Sigmoid colon (tissue), 6 donors: ENCODE measurements at regions not wholly inside any gene's neighbourhood (a gene's known extent, or its start where the extent isn't known, plus 50 kb on each side); places are given as distances from the start of the nearest gene placed in this dataset.
"Not testable (repeated sequence)": the region's sequence is repeated elsewhere in the genome, so short reads cannot be mapped to it uniquely, and the experiment has no call there.

Source experiments
- DNase-seq: peaks from one replicate; pipeline ENCODE4 v3.0.0-alpha.2; 2019
- H3K27ac ChIP-seq, 4 donors: fragments of 200-600 bp; sonication (generic); one replicate each; pipeline ENCODE4 v1.5.1; 2016 to 2019; ENCODE audit warnings: mild to moderate bottlenecking in 1 of 4
- H3K27me3 ChIP-seq, 3 donors: fragments of 200-600 bp; sonication (generic); one replicate each; pipeline ENCODE4 v1.5.1; 2019; ENCODE audit warnings: mild to moderate bottlenecking in 1 of 3
- H3K36me3 ChIP-seq, 4 donors: fragments of 200-600 bp; sonication (generic); one replicate each; pipeline ENCODE4 v1.5.1; 2016 to 2019
- H3K4me1 ChIP-seq, 4 donors: fragments of 200-600 bp; sonication (generic); one replicate each; pipeline ENCODE4 v1.5.1; 2017 to 2019
- H3K4me3 ChIP-seq, 4 donors: fragments of 200-600 bp; sonication (generic); one replicate each; pipeline ENCODE4 v1.5.1; 2017 to 2019; ENCODE audit warnings: mild to moderate bottlenecking in 2 of 4, moderate library complexity in 1 of 4
- H3K9me3 ChIP-seq, 4 donors: fragments of 200-600 bp in 3 of 4; sonication (generic) in 3 of 4; one replicate each; pipeline versions ENCODE4 v1.5.1 to v1.6.1; 2013 to 2019
- CTCF ChIP-seq, 4 experiments: fragments of 450-650 bp in 3 of 4; fragments of 200-600 bp in 1 of 4; IDR thresholded peaks; one replicate each; pipeline ENCODE4 v1.5.1; 2016 to 2019; ENCODE audit warnings: antibody characterized with exemption in 4 of 4, mild to moderate bottlenecking in 3 of 4, moderate library complexity in 2 of 4
- EP300 ChIP-seq, 4 donors: sonication (generic); formaldehyde crosslinking; IDR thresholded peaks; one replicate each; pipeline ENCODE4 v1.6.1; 2017; ENCODE audit warnings: antibody characterized with exemption in 4 of 4
- POLR2A ChIP-seq, 2 donors: fragments of 450-650 bp; IDR thresholded peaks; one replicate each; pipeline ENCODE4 v1.6.1; 2016; ENCODE audit warnings: antibody characterized with exemption in 2 of 2, mild to moderate bottlenecking in 2 of 2, moderate library complexity in 2 of 2
- POLR2AphosphoS5 ChIP-seq, 4 donors: sonication (generic); formaldehyde crosslinking; IDR thresholded peaks; one replicate each; pipeline ENCODE4 v1.6.1; 2017; ENCODE audit warnings: antibody characterized with exemption in 4 of 4
- WGBS, 2 donors: extraction: QIAGEN DNeasy Blood & Tissue Kit; methylation state at CpG; one replicate each; pipeline ENCODE4 v1.1.7; 2013; 5-methylcytosine and 5-hydroxymethylcytosine counted together
- intact Hi-C: fragments of 100-400 bp; cut with DNase I; formaldehyde crosslinking; loops from one replicate; pipeline ENCODE4 v1.15.1; 2023
- donor health status: healthy with polysubstance abuse.
- donor health status: healthy.

GRCh38 chr10:130936851-130937250, 374.7 kb downstream of the TCERG1L start:
- Histone ChIP-seq H3K9me3 (no peaks in the 10 kb centered on the region), H3K36me3 (no peaks in the 10 kb centered on the region), H3K27me3 (no peaks in the 10 kb centered on the region), H3K27ac (no peak overlapping the region), H3K4me3 (no peak overlapping the region), H3K4me1 (peaks cover 0 to 43% (median 13%) of the 10 kb centered on the region in 4 donors)
- 19 to 43% methylated on average over 5 of the region's 5 CpGs for WGBS, 2 donors
- intact Hi-C loops = no loop called here
- TF ChIP-seq CTCF (IDR thresholded peaks at IDR 0.05) = no peak
- TF ChIP-seq EP300 (IDR thresholded peaks at IDR 0.05) = no peak
- TF ChIP-seq POLR2AphosphoS5 (IDR thresholded peaks at IDR 0.05) = no peak
- no peak for TF ChIP-seq POLR2A (IDR thresholded peaks at IDR 0.05)
- DNase-seq = no peak

- H3K9me3 ChIP-seq = no peaks in the 10 kb centered on the region
- 84 to 90% methylated on average over 11 of the region's 11 CpGs for WGBS, 2 donors
- H3K4me1 ChIP-seq = peaks cover 0 to 31% (median 7%) of the 10 kb centered on the region in 4 donors
- intact Hi-C loops = no loop called here
- H3K4me3 ChIP-seq = no peak overlapping the region
- no peaks in the 10 kb centered on the region for H3K36me3 ChIP-seq
- TF ChIP-seq POLR2AphosphoS5 (IDR thresholded peaks at IDR 0.05) (no peak), POLR2A (IDR thresholded peaks at IDR 0.05) (no peak), EP300 (IDR thresholded peaks at IDR 0.05) (no peak), CTCF (IDR thresholded peaks at IDR 0.05) (no peak)
- no peaks in the 10 kb centered on the region for H3K27me3 ChIP-seq
- DNase-seq = no peak
- no peak overlapping the region for H3K27ac ChIP-seq
Observed at GRCh38 chr10:130938051-130938450, 373.5 kb downstream of the TCERG1L start.

GRCh38 chr10:130938891-130939290, 372.6 kb downstream of the TCERG1L start:
- peaks cover 0 to 26% (median 6%) of the 10 kb centered on the region in 4 donors for H3K4me1 ChIP-seq
- H3K27me3 ChIP-seq, H3K4me3 ChIP-seq, H3K36me3 ChIP-seq, H3K27ac ChIP-seq, DNase-seq, H3K9me3 ChIP-seq, intact Hi-C loops: not testable (repeated sequence)
- WGBS, 2 donors = 89 to 93% methylated on average over 7 of the region's 7 CpGs

DNA sequence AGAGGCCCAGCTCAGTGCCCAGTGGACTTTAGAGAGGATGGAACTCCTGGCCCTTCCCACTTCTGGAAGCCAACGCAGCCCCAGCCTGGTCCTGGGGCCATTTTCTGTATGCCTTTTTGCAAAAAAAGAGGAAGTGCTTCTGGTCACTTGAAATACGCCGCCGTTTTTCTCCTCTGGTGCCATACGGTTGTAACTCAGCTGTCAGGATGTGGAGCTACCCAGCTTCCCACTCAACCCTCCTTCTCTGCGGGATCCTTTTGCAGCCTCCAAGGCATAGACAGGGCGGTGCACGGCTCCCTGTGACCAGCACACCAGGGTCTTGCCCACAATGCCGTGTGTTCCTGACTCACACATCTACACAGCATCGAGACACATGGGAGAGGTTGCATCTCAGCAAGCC, 369.6 kb downstream of the TCERG1L start:
- Histone ChIP-seq H3K4me3 (no peak overlapping the region), H3K9me3 (no peaks in the 10 kb centered on the region), H3K27me3 (no peaks in the 10 kb centered on the region), H3K4me1 (peaks cover 0 to 4% (median under 1%) of the 10 kb centered on the region in 4 donors), H3K27ac (no peak overlapping the region), H3K36me3 (no peaks in the 10 kb centered on the region)
- intact Hi-C loops = no loop called here
- no peak for DNase-seq
- TF ChIP-seq CTCF (IDR thresholded peaks at IDR 0.05) = no peak
- no peak for TF ChIP-seq EP300 (IDR thresholded peaks at IDR 0.05)
- TF ChIP-seq POLR2AphosphoS5 (IDR thresholded peaks at IDR 0.05) = no peak
- no peak for TF ChIP-seq POLR2A (IDR thresholded peaks at IDR 0.05)
- 64 to 81% methylated on average over 10 of the region's 10 CpGs for WGBS, 2 donors

DNA sequence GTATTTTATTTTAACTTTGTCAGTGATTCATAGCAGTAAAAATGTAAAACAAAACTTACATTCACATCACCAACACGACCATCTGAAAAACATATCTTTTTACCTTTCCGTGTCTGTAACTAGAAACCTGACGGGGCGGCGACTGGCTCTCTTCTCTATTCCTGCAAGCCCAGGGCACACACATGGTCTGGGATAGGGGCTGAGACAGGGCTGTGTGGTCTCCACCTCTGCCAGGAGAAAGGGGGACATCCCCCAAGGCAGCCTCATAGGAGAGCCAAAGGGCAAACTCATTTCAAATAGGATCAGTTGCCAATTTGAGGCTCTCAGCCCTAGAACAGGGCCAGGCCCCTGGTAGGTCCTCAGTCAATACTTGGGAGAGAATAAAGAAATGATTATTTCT, 359.4 kb downstream of the TCERG1L start:
- Histone ChIP-seq H3K9me3 (no peaks in the 10 kb centered on the region), H3K4me3 (no peak overlapping the region), H3K27me3 (peaks cover 0 to 3% (median 0%) of the 10 kb centered on the region in 3 donors), H3K36me3 (no peaks in the 10 kb centered on the region), H3K27ac (no peak overlapping the region), H3K4me1 (no peaks in the 10 kb centered on the region)
- DNase-seq = no peak
- WGBS, 2 donors = 94% methylated on average over 5 of the region's 5 CpGs
- intact Hi-C loops = no loop called here
- TF ChIP-seq POLR2A (IDR thresholded peaks at IDR 0.05) (no peak), POLR2AphosphoS5 (IDR thresholded peaks at IDR 0.05) (no peak), CTCF (IDR thresholded peaks at IDR 0.05) (no peak), EP300 (IDR thresholded peaks at IDR 0.05) (no peak)
